LNCaP clone FGC (cell line): ENCODE measurements at regions not wholly inside any gene's neighbourhood (a gene's known extent, or its start where the extent isn't known, plus 50 kb on each side); places are given as distances from the start of the nearest gene placed in this dataset.
"Not testable (repeated sequence)": the region's sequence is repeated elsewhere in the genome, so short reads cannot be mapped to it uniquely, and the experiment has no call there.

Experiments
- DNase-seq: peaks from one replicate; pipeline ENCODE4 v3.0.0-alpha.2; 2011; ENCODE audit warnings: low read depth
- H3K4me3 ChIP-seq: 2 replicates; pipeline ENCODE4 v1.5.1; 2011; ENCODE audit warnings: mild to moderate bottlenecking, low read depth, low read length, control low read depth
- CTCF ChIP-seq: IDR thresholded peaks from 2 replicates; pipeline ENCODE4 v1.5.1; 2012; ENCODE audit warnings: mild to moderate bottlenecking; ENCODE audit not compliant: control insufficient read depth, insufficient read depth; ENCODE audit errors: extremely low read depth

- DNase-seq = no peak
- no peak overlapping the region for H3K4me3 ChIP-seq
- no peak for TF ChIP-seq CTCF
Measured at GRCh38 chr4:18113710-18114331, 92.3 kb upstream of the LCORL start.

DNA sequence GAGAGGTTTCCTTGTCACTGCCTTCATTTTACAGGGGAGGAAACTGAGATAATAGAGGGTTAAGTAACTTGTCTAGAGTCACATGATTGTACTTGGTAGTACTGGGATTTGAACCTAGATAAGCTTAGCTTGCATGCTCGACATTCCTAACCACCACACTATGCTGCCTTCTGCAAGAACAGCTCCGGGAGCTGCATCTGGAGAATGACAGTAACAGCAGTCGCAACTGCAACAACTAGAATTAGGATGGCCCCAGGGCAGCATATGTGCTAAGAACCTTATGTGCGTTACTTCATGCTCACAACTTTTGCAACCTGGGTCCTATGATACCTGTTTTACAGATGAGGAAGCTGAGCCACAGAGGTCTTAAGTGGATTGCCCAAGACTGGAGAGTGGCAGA, 89.5 kb upstream of the LCORL start:
- DNase-seq = no peak
- TF ChIP-seq CTCF = no peak
- no peak overlapping the region for H3K4me3 ChIP-seq

- no peak for DNase-seq
- no peak for TF ChIP-seq CTCF
- no peak overlapping the region for H3K4me3 ChIP-seq
Measured at GRCh38 chr4:18110099-18110498, 88.5 kb upstream of the LCORL start.

- DNase-seq = no peak
- no peak for TF ChIP-seq CTCF
- H3K4me3 ChIP-seq = no peak overlapping the region
Measured at GRCh38 chr4:18109676-18110075, 88.1 kb upstream of the LCORL start.

DNA sequence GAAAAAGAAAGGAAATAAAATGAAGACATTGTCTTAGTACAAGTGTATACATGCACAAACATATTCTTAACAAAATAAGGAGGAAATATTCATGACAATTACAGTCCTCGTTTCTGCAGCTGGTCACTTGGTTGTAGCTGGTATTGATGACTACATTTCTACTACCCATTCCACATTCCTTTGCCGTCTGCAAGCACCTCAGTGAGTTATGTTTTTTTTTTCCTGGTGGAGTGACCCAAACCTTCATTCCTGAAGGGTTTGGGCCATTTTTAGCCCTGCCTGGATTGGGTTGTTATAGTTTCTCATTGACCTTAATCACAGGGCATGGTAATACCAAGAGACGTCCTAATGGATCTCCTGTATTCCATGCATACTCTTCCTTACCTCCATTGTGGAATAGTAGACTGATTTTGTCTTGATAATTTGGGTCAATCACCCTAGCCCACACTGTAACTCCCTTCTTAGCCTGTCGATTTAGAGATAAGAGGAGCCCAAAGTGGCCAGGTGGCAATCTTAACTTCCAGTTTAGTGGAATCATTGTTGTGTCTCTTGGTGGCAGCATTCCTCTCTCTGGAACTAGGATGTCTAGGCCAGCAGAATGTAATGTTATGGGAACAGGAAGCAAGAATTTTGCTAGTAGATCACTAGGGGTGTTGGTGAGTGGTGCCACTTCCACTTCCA, 86.4 kb upstream of the LCORL start:
- DNase-seq = not testable (repeated sequence)

DNA sequence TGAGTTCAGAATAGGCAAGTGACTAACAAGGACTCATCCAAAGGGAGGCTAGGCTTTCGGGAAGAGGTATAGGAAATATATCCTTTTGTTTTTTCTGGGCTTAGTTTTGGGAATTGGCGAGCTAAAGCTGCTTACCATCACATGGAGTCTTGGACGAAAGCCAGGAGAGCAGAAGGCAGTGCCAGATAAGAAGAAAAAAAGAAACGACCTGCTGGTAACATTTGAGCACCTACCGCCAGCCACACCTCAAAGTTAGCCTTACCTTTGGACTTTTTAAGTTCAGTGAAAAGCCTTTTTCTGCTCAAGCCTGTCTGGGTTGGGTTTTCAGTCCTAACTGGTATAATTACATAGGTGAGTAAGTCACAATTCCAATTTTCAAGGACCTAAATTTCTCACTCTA, 85.1 kb upstream of the LCORL start:
- DNase-seq = no peak
- H3K4me3 ChIP-seq = no peak overlapping the region
- no peak for TF ChIP-seq CTCF

More for the DNA sequence above, 86.4 kb upstream of the LCORL start:
- H3K4me3 ChIP-seq = not testable (repeated sequence)

GRCh38 chr4:18105030-18106011, 83.8 kb upstream of the LCORL start:
- TF ChIP-seq CTCF = no peak
- DNase-seq = no peak

More at GRCh38 chr4:18105030-18106011, 83.8 kb upstream of the LCORL start:
- no peak overlapping the region for H3K4me3 ChIP-seq
